Adrenal gland (tissue), 9 donors: ENCODE measurements at regions not wholly inside any gene's neighbourhood (a gene's known extent, or its start where the extent isn't known, plus 50 kb on each side); places are given as distances from the start of the nearest gene placed in this dataset.

Experiments
- DNase-seq, 7 donors: peaks; one replicate each; pipeline ENCODE4 v3.0.0-alpha.2; 2019 to 2020
- H3K27ac ChIP-seq, 5 donors: fragments of 200-600 bp; sonication (generic) in 4 of 5; 1 replicate in 3 of 5; 2 replicates in 2 of 5; pipeline versions ENCODE4 v1.5.1 to v1.8.0; 2016 to 2020; ENCODE audit warnings: mild to moderate bottlenecking in 1 of 5
- H3K27me3 ChIP-seq: fragments of 200-600 bp; 2 replicates; pipeline ENCODE4 v1.8.0; 2021
- H3K36me3 ChIP-seq, 2 donors: fragments of 200-600 bp; replicated peaks in 1 of 2; 1 replicate in 1 of 2; 2 replicates in 1 of 2; pipeline versions ENCODE4 v1.5.1 to v1.8.0; 2018 to 2022
- H3K4me1 ChIP-seq, 2 donors: fragments of 200-600 bp; replicated peaks in 1 of 2; 1 replicate in 1 of 2; 2 replicates in 1 of 2; pipeline versions ENCODE4 v1.5.1 to v1.8.0; 2018 to 2021
- H3K4me3 ChIP-seq, 4 donors: fragments of 200-600 bp; sonication (generic) in 3 of 4; one replicate each; pipeline ENCODE4 v1.5.1; 2016 to 2018
- H3K9me3 ChIP-seq, 3 donors: fragments of 200-600 bp; sonication (generic) in 1 of 3; replicated peaks in 1 of 3; 1 replicate in 2 of 3; 2 replicates in 1 of 3; pipeline versions ENCODE4 v1.5.1 to v1.8.0; 2016 to 2021
- POLR2A ChIP-seq, 2 donors: fragments of 450-650 bp; IDR thresholded peaks; one replicate each; pipeline ENCODE4 v1.6.1; 2017; ENCODE audit warnings: antibody characterized with exemption in 2 of 2, mild to moderate bottlenecking in 2 of 2, moderate library complexity in 1 of 2
- WGBS, 4 donors: extraction: QIAGEN DNeasy Blood & Tissue Kit in 2 of 4; methylation state at CpG; one replicate each; pipeline versions ENCODE4 v1.1.5 to v1.1.7; 2013 to 2017; 5-methylcytosine and 5-hydroxymethylcytosine counted together
- intact Hi-C, 2 donors: fragments of 100-400 bp; cut with DNase I; formaldehyde crosslinking; loops; one replicate each; pipeline versions ENCODE4 v1.14.1 to v1.15.0; 2022 to 2023
- TF ChIP-seq, protein P1 (sequence below), 6 experiments: fragments of 450-650 bp in 4 of 6; fragments of 200-600 bp in 2 of 6; sonication (generic) in 1 of 6; IDR thresholded peaks; 1 replicate in 5 of 6; 2 replicates in 1 of 6; pipeline versions ENCODE4 v1.5.1 to v1.8.0; 2016 to 2021; ENCODE audit warnings: antibody characterized with exemption in 6 of 6, mild to moderate bottlenecking in 2 of 6, moderate library complexity in 1 of 6
- donor health status: healthy with polysubstance abuse.
- donor health status: Bipolar disorder and iron deficiency.
- donor health status: DM: yes; HTN: yes; CAD: no.
- donor health status: DM: no; HTN: no; CAD: no.
- donor health status: DM: no; HTN: no; CAD: no.

DNA sequence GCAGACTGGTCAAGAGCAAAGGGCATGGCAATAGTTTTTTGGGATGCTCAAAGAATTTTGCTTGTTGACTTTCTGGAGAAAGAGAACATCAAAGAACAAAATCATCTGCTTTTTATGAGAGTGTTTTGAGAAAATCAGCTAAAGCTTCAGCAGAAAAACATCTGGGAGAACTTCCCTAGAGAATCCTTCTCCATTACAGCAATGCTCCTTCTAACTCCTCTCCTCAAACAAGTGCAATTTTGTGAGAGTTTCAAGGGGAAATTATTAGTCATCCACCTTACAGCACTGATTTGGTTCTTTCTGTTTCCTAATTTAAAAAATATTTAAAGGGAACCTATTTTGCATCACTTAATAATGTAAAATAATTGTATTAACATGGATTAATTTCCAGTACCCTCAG is 226.9 kb upstream of the NXPH2 start:
- intact Hi-C loops: no loop called here
- Histone ChIP-seq H3K27ac (no peak overlapping the region), H3K4me1 (no peaks in the 10 kb centered on the region), H3K36me3 (no peaks in the 10 kb centered on the region), H3K27me3 (no peaks in the 10 kb centered on the region), H3K4me3 (no peak overlapping the region), H3K9me3 (no peaks in the 10 kb centered on the region)
- no peak for DNase-seq
- TF ChIP-seq, protein P1, sequence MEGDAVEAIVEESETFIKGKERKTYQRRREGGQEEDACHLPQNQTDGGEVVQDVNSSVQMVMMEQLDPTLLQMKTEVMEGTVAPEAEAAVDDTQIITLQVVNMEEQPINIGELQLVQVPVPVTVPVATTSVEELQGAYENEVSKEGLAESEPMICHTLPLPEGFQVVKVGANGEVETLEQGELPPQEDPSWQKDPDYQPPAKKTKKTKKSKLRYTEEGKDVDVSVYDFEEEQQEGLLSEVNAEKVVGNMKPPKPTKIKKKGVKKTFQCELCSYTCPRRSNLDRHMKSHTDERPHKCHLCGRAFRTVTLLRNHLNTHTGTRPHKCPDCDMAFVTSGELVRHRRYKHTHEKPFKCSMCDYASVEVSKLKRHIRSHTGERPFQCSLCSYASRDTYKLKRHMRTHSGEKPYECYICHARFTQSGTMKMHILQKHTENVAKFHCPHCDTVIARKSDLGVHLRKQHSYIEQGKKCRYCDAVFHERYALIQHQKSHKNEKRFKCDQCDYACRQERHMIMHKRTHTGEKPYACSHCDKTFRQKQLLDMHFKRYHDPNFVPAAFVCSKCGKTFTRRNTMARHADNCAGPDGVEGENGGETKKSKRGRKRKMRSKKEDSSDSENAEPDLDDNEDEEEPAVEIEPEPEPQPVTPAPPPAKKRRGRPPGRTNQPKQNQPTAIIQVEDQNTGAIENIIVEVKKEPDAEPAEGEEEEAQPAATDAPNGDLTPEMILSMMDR (IDR thresholded peaks at IDR 0.05): no peak
- no peak for TF ChIP-seq POLR2A (IDR thresholded peaks at IDR 0.05)

DNA sequence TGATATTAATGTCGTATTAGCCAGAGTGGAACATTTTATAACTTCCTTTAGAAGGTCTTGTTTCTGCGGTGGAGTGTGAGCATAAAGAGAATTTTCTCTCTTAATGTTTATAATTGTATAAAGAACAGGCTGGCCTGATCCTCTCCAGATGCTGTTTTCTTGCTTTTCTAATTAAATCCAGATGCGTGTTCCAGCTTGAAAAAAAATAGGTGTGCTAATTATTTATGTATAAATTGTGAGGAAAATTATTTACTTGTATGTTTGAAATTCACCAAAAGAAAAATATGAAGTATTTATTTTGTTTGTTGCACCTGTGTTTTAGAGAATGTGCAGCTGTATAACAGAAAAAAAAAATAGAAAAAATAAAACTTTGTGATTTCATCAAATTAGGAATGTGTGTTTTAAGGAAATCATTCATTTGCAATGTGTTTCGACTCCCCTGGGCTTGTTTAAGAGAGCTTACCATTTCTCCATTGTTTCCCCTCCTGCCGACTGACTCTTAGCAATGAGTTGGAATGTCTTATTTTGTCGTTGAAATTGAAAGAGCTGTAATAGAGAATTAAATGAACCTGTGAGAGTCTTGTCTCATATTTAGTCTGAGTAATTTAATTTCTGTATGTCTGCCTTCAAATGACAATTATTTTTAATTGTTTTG is 220.1 kb upstream of the NXPH2 start:
- DNase-seq: no peak
- Histone ChIP-seq H3K27me3 (no peaks in the 10 kb centered on the region), H3K4me1 (no peaks in the 10 kb centered on the region), H3K4me3 (no peak overlapping the region), H3K9me3 (no peaks in the 10 kb centered on the region), H3K27ac (no peak overlapping the region), H3K36me3 (no peaks in the 10 kb centered on the region)
- WGBS, 4 donors: 60 to 63% (median 60%) methylated on average over 6 of the region's 6 CpGs
- intact Hi-C loops: no loop called here
- TF ChIP-seq, protein P1 (IDR thresholded peaks at IDR 0.05): no peak
- no peak for TF ChIP-seq POLR2A (IDR thresholded peaks at IDR 0.05)

DNA sequence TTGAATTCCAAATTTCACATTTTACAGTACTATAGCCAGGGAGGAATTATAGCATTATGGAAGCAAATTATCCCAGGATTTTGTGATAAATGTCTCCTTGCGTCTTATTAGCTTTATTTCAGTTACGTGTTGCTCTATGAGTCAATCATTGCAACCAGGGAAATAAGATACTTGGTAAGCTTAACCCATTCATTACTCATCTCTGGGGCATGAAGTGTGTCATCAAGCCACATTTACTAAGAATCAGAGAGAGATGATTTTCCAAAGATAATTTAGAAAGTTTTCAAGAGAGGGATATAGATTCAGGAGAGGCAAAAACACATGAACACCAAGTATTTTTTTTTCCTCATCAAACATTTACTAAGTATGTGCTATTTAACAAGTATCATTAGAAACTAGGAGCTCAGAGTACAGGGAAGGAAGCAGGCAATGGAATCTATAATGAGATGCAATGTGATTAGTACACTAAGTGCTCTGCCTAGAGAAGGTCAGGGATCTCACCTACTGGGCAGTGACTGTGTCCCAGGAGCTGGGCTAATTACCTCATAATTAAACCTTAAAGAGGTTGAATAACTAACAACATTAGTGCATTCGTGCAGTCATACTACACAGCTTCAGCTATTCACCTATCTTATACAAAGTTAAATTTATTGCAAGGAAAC is 217.8 kb upstream of the NXPH2 start:
- H3K27me3 ChIP-seq: no peaks in the 10 kb centered on the region
- intact Hi-C loops: no loop called here
- WGBS, 4 donors: 56 to 68% (median 62%) methylated on average over 3 of the region's 3 CpGs
- H3K9me3 ChIP-seq: no peaks in the 10 kb centered on the region
- H3K36me3 ChIP-seq: no peaks in the 10 kb centered on the region
- DNase-seq: no peak
- H3K4me3 ChIP-seq: no peak overlapping the region
- TF ChIP-seq POLR2A (IDR thresholded peaks at IDR 0.05): no peak
- TF ChIP-seq, protein P1 (IDR thresholded peaks at IDR 0.05): no peak
- no peak overlapping the region for H3K27ac ChIP-seq
- no peaks in the 10 kb centered on the region for H3K4me1 ChIP-seq

DNA sequence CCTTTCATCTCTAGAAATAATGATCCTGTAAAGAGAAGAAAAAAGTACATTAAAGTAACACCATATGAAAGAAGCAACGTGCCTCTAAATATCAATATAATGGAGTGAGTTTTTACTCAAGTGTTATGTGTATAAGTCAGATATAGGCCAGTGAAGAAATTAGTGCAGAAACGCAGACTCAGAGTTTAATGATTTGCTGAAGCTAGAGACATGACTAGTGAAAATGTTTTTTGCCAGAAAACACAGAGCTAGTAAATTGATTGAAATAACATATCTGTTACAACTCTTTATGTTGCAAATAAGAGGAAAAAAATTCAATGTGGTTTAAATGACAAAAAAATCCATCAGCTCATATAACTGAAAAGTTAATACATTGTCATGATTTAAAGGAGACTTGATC is 217.2 kb upstream of the NXPH2 start:
- Histone ChIP-seq H3K27me3 (no peaks in the 10 kb centered on the region), H3K4me3 (no peak overlapping the region), H3K36me3 (no peaks in the 10 kb centered on the region), H3K9me3 (no peaks in the 10 kb centered on the region), H3K4me1 (no peaks in the 10 kb centered on the region), H3K27ac (no peak overlapping the region)
- TF ChIP-seq, protein P1 (IDR thresholded peaks at IDR 0.05): no peak
- no peak for TF ChIP-seq POLR2A (IDR thresholded peaks at IDR 0.05)
- DNase-seq: no peak
- 66 to 82% (median 72%) methylated on average over 2 of the region's 2 CpGs for WGBS, 4 donors
- intact Hi-C loops: no loop called here
